NCI-H2196 (cell line): ENCODE measurements at regions not wholly inside any gene's neighbourhood (a gene's known extent, or its start where the extent isn't known, plus 50 kb on each side); places are given as distances from the start of the nearest gene placed in this dataset.
"Not testable (repeated sequence)": the region's sequence is repeated elsewhere in the genome, so short reads cannot be mapped to it uniquely, and the experiment has no call there.

Experiments
- DNase-seq: peaks from one replicate; lab custom pipeline; 2025; ENCODE audit not compliant: unreplicated experiment; lab: John Stamatoyannopoulos, UW

DNA sequence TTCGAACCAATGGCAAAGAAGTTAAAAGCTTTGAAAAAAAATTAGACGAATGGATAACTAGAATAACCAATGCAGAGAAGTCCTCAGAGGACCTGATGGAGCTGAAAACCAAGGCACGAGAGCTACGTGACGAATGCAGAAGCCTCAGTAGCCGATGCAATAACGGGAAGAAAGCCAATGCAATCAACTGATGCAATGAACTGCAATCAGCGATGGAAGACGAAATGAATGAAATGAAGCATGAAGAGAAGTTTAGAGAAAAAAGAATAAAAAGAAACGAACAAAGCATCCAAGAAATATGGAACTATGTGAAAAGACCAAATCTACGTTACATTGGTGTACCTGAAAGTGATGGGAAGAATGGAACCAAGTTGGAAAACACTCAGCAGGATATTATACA is 52.6 kb upstream of the MRPS30 start:
- DNase-seq = not testable (repeated sequence)

DNA sequence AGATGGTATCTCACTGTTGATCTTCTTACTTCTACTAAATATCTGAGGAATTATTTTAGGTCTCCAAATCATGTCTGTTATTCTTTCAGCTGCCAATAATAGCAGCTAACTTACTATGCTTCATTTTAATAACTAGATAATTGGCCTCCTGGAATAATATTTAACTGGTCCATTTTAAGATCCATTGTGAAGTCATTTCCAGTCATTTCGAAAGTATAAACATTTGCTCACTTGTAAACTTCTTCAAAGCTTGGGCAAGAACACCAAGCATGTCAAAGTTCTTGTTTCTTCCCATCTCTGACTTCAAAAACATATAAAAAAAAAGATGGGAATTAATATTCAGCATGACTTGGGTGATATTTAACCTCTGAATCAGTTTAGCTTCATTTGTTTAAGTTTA is 61.4 kb upstream of the MRPS30 start:
- no peak for DNase-seq

DNA sequence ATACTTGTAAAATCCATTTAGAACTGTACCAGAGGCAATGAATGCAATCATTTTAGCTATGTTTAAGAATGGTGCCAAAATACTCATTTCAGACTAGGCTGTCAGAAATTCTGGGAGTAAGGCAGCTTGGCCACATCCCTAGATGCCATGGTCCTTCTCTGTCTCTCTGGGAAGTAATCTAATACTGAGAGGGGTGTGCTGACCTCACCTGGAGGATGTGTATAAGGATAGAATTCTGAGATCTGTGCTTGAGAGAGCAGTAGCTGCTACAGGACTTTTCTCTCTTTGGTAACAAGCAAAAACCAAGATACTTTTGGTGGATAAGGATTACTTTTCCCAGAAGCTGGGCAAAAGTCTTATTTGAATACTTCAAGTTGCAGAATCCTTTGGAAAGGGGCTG is 68.1 kb upstream of the MRPS30 start:
- no peak for DNase-seq

DNA sequence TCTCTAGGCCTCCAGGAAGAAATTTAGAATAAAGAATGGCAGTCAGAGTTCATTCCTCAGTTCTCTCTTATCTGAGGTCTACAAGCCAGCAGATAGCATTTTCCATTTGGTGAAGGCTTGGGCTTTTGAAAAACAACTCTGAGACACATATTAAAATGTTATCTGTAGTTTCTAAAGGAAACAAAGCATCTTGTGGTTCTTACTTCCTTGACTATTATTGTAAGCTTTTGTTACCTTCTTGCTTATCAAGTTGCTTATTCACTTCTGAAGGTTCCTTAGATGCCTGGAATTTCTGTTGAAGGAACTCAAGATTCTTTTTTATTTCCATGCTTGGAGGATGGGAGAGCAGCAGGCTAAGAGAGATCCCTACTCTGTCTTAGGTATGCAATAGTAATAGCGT is 79.2 kb upstream of the MRPS30 start:
- DNase-seq = no peak

- DNase-seq = no peak
Measured at GRCh38 chr5:44727100-44727499, 81.6 kb upstream of the MRPS30 start.

GRCh38 chr5:44719856-44720255 is 88.9 kb upstream of the MRPS30 start:
- no peak for DNase-seq

GRCh38 chr5:44714871-44715561 is 93.7 kb upstream of the MRPS30 start:
- DNase-seq = no peak

DNA sequence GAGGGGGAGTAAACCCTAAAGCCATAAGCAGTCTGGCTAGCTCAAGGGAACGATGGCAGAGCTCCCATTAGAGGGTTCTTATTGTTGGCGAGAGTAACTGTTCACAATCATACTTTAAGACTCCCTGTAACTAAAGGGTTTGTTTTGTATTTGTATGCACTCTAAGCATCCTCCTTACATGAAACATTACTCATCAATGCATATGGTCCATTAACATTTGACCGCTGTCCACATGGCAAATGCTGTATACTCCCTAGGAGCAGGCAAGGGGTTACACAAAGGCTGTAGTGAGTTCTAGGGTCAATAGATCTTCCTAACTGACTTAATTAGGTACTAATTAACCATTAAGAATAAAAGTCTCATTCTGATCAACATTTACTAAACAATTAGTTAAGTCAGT is 95.3 kb upstream of the MRPS30 start:
- DNase-seq = no peak

DNA sequence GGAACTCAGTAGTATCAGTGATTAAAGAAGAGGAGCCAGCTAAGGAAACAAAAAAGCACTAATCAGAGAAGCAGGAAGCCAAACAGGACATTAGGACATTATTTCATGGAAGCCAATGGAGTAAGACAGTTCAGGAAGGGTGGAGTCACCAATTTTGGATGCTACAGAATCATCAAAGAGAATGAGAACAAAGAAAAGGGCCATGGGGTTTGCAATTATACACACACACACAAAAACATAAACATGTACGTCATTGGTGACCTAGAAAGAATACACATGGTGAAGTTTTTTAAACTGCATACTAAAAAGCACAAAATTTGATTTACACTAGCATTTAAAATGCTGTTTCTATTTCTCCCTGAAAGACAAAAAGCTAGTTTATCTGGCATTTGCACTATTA is 96.8 kb upstream of the MRPS30 start:
- no peak for DNase-seq

- no peak for DNase-seq
Measured at GRCh38 chr5:44708602-44709001, 100.1 kb upstream of the MRPS30 start.

GRCh38 chr5:44707721-44708120 is 101.0 kb upstream of the MRPS30 start:
- DNase-seq = no peak

DNA sequence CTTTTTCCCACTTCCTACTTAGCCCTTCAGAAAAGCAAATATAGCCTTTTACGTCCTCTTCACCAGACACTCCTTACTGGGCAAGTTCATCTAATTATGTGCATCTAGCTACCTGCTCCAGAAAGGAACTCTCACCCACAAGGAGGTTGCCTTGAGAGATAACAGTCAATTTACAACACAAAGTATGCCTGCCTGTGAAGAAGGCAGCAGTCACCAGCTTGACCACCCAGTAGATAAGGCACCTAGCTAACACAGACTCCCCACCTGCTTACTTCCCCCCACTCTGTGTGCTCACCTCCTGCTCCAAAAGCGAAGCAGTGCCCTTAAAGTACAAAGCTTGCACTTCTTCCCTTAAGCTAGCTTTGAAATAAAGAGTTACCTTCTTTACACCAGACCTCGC is 111.7 kb upstream of the MRPS30 start:
- no peak for DNase-seq

- no peak for DNase-seq
Measured at GRCh38 chr5:44695259-44695658, 113.5 kb upstream of the MRPS30 start.

DNA sequence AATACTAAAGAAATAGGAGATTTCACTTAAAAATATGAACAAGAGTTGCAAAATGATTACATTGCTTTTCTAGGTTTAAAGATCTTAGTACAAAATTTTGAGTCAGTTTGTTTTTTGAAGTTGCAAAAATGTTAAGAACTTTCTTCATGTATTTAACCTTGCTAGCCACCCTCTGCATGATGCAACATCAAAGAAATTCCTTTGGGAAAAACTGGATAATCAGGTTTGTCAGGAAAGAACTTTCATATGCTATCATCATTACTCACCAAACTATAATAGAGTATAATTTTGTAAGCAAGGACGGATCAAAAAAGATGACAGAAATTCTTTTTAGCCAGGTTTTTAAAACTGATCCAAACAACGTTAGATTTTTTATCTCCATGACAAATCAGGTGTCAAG is 116.9 kb upstream of the MRPS30 start:
- DNase-seq = no peak

DNA sequence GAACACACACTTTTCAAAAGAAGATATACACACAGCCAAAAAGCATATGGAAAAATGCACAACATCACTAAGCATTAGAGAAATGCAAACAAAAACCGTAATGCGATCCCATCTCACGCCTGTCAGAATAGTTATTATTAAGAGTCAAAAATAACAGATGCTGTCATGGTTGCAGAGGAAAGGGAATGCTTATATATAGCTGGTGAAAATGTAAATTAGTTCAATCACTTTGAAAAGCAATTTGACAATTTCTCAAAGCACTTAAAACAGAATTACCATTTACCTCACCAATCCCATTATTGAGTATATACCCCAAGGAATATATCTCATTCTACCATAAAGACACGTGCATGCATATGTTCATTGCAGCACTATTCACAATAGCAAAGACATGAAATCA is 126.8 kb upstream of the MRPS30 start:
- DNase-seq = no peak

GRCh38 chr5:44679214-44679613 is 129.5 kb upstream of the MRPS30 start:
- DNase-seq = no peak

DNA sequence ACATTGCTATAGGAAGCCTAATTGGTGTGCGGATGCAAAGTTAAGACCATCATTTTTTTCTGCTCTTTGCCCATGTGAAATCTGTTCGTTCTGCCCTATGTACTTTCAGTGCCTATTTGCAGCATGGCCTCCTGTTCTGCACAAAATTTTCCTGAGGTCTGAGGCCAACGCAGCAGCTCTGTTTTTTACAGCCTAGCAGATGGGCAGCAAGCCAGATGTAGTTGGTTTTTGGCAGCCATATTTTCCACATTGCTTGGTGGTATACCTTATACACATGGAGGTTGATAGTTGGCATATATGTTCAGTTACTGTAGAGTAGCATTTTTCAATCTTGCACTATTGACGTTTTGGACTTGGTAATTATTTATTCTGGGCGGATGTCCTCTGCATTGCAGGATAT is 133.5 kb upstream of the MRPS30 start:
- DNase-seq = no peak

GRCh38 chr5:44674461-44674860 is 134.3 kb upstream of the MRPS30 start:
- DNase-seq = no peak

GRCh38 chr5:44668471-44668870 is 140.3 kb upstream of the MRPS30 start:
- DNase-seq = not testable (repeated sequence)

- DNase-seq = no peak
Measured at GRCh38 chr5:44665101-44665701, 143.5 kb upstream of the MRPS30 start.

DNA sequence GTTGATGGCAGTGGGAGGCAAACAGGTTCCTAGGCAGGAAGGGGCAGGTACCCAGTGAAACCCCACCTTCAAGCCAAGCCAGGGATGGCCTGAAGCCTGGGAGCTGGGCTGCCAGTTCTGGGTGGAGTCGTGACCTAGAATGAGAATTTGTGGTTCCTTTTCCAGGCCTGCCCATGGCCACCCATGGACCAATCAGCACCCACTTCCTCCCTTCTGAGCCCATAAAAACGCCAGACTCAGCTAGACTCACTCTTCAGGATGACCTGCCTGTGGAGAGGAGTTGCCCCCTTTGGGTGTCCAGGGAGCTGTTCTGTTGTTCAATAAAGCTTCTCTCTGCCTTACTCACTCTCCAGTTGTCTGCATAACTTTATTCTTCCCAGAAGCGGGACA is 144.0 kb upstream of the MRPS30 start:
- no peak for DNase-seq

GRCh38 chr5:44663991-44664710 is 144.6 kb upstream of the MRPS30 start:
- no peak for DNase-seq
